HG03378 (cell line): ENCODE measurements at regions not wholly inside any gene's neighbourhood (a gene's known extent, or its start where the extent isn't known, plus 50 kb on each side); places are given as distances from the start of the nearest gene placed in this dataset.
A peak's percentile ranks its signal among the peaks of the same experiment; 100 is the strongest.

Experiments used
- ATAC-seq: cut with Tn5 transposase; IDR thresholded peaks from one replicate; pipeline ENCODE4 v1.9.1; 2021; ENCODE audit warnings: mild to moderate bottlenecking, moderate library complexity; ENCODE audit not compliant: unreplicated experiment

DNA sequence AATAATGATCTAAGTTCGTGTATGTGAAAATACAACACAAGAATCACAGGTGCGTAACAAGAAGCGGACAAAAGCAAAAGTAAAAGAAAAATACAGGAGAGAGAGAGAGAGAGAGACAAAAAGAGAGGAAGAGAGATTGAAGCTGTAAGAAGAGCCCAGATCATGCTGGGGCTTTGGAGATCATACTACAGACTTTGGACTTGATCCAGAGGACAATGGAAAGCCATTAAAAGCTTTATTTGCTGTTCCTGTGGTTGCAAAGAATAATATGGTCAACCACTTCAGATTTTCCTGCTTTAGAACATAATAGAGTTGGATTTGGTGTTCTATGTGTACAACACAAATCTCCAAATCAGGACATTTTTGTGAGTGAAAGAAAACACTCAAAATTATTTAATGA is 561.4 kb downstream of the CAAP1 start:
- no peak for ATAC-seq

DNA sequence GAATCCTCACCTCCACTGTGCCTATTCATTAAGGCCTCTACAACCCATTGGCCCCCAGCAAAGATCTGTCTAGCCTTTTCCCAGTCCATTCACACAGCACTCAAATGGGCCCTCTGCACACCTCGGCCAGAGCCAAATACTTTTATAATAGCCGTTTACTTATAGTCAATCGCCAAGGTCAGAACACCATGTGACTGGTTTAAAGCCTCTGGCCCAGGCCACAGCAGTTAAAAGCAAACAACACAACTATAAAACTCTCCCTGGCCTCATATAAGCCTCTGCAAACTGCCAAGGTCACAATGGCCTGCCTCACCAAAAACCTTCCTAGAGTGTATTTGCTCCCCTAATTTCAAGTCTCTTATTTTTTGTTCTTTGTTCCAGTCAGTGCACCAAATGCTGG is 562.6 kb downstream of the CAAP1 start:
- no peak for ATAC-seq

DNA sequence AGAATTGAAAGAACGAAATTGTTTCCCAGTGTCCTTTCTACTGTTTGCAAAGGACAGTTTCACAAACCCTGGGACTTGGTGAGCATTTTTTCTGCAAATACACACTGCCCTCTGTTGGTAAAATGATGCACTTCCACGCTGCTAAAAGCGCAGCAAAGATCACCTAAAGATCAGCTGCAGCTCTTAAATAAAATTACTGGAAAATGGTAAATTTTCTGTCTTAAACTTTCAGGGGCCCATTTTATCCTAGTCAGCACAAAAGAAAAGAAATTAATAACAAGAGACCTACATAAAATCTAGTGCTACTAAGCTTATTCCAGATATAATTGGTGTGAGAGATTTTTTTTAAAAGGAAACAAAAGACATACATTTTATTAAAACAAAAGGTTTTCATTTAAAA is 566.0 kb downstream of the CAAP1 start:
- ATAC-seq = peak; percentile 81

DNA sequence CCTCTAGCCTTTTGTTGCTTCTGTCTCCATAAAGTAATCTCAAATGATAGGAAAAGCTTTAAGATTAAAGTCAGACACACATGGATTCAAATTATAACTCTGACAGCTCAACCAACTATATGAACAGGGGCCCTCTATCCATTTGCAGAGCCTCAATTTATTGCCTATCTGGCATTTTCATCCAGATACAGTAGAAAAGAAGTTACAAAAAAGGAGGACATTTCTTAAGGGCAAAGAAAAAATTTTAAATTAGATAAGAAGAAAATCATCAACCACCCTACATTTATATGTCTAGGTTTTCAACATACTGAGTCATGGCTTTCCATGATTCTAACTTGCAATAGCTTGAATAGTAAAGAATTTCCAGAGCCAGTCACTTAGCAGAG is 567.2 kb downstream of the CAAP1 start:
- no peak for ATAC-seq

DNA sequence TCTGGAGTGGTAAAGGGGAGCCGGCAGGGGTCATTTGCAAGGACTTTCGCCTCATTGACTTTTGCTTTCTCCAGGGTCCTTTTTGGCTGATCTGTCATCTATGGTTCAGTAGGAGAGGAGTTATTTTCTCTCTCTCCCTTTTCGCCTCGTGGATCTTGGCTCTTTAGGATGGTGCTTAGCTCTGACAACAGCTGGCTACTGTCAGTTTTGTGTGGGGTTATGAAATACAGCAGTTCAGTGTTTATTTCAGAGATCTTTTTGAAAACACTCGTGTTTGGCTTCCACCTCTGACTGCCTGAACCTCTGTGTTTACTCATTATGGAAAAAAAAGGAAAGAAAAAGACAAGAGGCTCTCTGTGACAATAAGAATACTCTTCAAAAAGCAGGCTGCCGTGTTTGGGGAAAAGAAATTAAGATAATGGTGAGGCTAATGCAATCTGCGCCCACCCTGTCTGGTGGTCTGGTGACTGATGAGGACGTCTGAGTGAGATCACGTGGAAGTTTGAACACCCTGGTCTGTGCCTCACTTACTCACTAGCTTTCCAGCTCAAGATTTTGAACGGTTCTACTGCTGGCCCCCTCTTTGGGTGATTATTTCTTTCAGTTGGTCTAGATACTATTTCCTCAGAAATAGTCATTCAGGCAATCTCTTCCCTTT is 567.7 kb downstream of the CAAP1 start:
- no peak for ATAC-seq

DNA sequence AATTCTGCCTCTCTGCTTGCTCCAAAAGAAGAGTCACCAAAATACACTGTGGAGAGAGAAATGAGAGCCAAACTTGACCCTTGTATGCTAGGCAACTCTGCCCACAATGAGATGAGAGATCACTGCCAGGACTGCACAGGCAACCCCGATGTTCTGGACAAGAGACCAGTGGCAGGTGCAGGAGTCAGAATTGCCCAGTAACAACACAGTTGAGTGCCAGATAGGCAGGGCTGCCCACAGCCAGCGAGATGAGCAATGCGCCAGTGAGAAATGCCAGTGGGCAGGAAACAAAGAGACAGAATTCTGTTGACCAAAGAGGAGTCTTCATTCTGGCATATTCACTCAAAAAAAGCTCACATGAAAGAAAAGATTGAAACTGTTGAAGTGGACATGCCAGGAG is 570.7 kb downstream of the CAAP1 start:
- ATAC-seq = no peak

DNA sequence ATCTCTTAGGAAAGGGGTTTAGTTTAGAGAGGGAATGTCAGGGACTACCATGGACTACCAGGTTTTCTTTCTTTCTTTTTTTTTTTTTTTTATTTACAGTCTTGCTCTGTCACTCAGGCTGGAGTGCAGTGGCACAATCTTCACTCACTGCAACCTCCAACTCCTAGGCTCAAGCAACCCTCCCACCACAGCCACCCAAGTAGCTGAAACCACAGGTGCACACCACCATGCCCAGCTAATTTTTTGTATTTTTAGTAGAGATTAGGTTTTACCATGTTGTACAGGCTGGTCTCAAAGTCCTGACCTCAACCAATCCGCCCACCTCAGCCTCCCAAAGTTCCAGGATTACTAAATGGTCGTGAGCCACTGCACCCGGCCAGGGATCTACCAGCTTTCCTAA is 572.7 kb downstream of the CAAP1 start:
- no peak for ATAC-seq

DNA sequence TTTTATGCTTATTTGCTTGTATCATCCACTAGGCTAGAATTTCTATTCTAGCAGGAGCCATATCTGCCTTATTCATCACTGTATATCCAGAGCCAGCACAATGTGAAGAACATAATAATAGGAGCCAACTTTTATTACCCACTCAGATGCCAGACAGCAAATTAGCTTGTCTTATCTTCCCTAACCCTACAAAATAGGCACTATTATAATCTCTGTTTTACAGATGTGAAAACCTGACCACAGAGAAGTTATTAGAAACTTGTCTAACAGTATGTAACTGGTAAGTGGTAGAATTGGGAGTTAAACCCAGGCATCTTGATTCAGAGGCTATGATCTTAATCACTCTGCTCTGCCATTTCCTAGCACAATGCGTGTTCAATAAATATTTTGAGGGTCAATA is 579.5 kb downstream of the CAAP1 start:
- ATAC-seq = no peak

DNA sequence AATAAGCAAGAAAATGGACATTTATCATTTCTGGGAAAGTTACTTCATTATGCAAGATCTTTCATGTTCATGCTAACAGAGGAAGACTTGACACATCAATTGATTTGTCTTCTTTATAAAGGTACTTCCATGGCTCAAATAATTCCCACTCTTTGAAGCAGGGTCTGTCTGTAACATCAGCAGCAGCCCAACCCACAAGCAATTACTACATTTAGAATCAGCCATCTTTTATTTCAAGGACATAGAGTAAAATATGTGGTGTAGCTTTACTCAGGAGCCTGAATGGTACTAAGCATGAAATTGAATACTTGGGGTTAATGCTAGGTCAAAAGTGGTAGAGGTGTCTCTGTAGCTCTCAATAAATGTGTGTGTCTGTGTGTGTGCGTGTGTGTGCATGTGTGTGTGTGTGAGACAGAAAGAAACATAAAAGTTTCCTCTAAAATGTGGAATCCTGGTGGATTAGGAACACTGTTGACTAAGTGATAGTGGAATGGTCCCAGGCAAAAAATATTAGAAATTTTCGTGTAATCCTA is 581.1 kb downstream of the CAAP1 start:
- ATAC-seq = no peak

DNA sequence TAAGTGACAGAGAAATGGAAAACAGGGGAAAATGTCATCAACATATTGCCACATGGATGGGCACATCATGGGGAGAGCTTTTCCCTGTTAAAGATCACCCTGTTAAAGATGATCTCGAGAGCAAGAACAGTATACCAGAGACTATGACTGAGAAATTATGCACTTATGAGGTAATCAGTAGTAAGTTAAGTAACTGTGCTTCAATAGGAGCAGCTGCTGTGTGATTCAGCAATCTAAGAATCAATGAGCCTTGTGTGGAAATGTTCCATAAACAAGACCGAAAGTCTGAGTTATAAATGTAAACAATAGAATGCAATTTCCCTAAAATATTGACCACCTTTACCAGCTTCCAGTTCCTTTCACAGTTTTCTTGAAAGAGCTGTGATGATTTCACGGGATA is 582.3 kb downstream of the CAAP1 start:
- no peak for ATAC-seq

DNA sequence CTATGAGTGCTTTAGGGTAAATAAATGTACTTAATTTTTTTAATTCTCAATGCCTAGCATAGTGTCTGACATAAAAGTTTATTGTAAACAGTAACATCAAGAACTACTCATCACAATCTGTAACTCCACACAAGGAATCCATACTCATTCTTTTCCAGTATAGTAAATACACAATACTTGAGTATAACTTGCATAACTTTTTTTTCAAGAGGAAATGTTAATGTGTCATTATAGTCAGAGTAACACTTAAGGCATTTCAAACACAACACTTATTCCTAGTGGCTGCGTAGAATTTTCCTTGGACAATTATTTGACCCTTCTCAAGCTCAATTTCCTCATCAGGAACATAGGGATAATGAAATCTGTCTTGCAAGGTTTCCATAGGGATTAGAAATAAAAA is 584.3 kb downstream of the CAAP1 start:
- ATAC-seq = no peak

DNA sequence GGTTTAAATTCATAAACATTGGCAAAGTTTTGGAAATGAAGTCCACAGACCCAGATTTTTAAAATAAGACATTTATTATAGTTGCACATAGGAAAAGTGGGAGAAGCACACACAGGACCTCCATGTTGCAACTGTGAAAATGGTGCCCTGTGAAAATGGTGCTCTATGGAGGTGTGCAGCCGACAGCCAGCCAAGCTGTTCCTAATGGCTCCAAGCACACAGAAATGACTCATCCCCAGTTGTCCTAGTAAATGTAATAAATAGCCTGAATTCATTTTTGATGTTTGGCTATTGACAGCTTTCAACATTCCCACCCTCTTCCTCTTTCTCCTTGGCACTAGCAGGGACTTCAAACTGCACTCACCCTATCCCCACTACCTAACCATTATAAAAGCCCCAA is 590.9 kb downstream of the CAAP1 start:
- ATAC-seq = no peak

DNA sequence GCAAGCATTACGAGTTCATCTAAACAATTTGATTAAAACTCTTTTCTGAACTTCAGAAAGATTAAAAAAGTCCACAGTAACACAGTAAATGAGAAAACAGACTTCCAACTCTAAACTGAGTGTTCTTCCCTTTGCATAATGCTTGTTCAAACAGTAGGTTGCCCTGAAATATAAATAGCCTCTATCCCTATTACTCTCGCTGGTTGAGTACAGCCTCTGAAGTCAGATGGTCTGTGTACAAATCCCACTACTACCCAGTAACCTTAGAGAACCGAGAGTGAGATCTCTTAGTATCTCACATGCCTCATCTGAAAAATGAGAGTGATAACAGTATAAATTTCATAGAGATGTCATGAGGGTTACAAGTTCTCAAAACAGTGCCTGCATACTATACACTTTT is 591.6 kb downstream of the CAAP1 start:
- ATAC-seq = no peak

DNA sequence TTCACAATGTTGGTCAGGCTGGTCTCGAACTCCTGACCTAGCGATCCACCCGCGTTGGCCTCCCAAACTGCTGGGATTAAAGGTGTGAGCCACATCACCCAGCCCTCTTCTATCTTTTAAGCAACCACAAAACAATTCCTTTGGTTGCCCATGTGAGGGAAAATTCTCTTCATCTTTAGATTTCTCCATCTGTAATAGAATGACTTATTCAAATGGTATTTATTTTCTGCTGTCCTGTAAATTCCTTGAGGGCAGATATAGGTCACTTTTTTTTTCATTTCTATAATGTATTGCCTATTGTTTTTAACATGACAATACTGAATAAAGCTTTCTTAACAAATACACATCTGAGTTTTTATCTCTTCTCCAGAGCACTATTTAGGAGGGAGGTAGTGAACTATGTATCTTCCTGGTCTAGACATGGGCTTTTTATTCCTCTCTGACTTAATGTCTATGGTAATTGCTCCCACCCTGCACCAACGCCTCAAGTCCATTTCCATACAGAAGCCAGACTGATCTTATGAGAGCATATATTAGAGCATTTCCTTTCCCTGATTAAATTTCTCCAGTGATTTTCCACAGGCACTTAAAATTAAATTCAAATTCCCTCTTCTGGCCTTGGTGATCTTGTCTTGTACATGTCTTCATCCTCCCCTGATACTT is 595.6 kb downstream of the CAAP1 start:
- ATAC-seq = no peak

DNA sequence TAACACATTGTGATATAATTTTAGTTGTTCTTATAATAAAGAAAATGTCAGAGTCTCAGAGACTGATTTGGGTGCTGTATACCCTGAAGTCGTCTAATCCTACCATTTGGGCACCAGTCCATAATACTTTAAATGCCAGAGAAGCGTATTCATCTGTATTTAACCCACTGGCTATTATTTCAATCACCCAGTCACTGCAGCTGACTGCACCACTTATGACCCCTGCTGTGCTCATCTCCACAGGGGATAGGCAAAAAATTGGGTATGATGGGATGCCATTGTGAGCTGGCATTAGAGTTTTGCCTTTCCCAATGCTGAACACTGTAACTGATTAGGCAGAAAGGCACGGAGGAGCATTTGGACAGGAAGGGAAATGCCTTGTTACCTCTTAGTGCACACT is 599.7 kb downstream of the CAAP1 start:
- no peak for ATAC-seq

DNA sequence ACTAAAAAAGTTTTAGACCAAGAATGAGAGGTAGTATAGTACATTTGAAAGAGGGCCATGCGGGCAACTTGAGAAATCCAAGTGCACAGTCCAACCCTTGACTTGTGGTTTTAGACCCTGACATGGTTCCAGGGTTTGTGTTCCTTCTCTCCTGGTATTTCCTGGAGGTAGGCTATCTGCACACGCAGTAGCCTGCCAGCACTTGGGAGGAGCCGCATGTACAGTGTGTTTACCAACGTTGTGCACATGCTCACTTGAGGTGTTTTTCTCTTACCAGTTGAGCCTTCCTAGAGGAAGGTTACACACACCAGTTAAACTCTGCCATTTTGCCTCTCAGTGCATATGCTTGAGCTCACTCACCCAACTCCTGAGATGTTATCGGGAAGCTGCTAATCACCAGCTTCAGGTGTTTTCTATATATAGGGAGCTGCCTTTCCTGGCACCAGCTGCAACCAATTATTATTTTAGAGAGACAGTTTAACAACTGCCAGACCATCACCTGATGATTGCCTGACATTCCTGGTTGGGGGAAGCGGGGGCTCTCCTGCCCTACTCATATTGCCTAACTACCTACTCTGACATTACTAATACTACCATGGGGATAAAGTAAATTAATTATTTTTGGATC is 593.4 kb upstream of the TUSC1 start:
- ATAC-seq = no peak

DNA sequence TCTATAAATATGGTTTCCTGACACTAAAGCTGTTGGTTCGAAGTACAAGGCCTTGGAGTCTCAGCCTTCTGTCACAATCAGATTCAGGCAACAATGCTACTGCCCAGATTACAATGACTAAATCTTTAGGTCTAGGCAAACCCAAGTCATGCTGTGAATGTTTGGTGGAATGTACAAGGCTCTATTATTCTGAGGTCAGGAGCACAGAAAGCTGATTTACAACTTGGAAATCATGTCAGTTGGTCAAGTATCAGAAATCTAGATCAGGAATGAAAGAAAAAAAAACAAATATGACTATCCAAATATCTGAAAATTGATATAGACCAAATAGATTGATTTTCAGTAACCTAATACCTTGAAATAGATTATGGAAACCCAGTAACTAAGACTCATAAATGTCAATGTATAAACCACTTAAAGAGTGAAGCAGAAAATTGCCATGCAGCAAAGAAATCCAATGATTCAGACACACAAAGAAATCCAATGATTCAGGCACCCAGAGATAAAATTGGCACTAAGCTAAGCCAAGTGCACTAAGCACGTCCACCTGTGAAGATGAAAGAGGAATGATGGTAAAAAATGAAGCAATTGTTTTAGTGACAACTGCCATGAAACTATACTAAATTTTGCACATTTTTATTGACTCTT is 588.0 kb upstream of the TUSC1 start:
- ATAC-seq = no peak

DNA sequence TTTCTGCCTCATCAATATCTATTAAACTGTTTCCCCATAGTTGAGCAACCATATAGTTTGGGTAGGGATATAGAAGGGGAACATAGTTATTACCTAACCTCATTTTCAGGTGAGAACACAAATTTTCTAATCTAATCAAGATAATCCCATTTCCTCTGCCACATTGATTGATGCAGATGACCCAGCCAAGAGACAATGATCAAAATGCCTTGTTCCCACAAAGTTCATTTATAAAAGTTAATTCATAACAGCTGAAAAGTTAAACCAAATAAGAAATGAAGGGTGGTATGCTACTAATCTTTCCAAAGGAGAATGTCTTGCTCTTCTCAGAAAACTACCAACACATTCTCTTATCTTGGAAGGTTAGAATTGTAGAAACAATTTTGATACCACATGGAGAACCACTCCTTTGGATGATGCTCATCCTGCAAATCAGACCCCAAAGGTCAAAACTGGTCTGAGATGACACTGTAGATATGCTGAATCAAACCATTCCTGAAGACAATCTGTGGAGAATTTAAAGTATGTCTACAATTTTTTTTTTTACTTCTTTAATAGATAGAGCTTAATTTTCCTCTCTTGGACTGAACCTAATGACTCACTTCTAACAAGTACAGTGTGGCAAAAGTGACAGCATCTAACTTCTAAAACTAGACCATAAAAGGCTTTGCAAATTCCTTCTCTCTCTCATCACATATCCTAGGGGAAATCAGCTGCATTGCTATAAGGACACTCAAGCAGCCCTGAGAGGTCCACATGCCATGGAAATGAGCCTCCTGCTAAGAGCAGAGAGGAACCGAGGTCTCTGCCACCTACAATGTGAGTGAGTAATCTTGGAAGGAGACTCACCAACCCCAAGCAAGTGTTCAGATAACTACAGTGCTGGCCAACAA is 586.7 kb upstream of the TUSC1 start:
- ATAC-seq = no peak

DNA sequence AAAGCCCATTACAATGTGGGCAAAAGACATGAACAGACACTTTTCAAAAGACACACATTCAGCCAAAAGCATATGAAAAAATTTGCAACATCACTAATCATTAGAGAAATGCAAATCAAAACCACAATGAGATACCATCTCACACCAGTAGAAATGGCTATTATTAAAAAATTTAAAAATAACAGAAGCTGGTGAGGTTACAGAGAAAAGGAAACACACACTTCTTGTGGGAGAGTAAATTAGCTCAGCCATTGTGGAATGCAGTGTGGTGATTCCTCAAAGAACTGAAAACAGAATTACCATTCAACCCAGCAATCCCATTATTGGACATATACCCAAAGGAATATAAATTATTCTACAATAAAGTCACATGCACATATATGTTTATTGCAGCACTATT is 585.2 kb upstream of the TUSC1 start:
- no peak for ATAC-seq

DNA sequence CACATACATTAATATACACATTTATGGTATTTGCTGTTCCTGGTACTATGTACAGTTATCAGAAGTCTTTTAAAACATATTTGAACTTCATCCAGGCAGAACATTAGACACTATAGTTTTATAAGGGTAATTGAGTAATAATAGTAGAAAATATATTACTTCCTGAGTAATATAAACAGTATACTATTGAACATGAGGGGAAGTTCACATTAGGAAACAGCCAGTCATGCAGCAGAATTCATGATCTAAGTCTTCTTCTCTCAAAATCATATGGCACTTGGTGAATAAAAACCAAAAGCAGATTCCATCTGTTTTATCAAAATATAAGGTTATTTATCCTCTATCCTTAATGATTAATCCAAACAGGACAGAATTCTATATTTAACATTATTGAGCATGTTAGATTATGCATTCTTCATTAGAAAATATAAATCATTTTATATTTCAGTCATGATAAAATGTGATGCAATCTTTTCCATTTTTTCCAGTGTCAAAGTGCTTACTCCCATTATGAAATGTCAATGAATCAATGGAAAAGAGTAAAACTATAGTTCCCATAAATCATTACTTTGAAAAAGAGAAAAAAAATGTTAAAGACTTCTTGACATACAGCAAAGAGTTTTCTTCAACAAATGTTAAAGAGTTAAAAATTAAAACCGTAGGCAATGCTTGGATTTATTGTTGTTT is 584.3 kb upstream of the TUSC1 start:
- no peak for ATAC-seq
